ENCODE measurements at regions not wholly inside any gene's neighbourhood (a gene's known extent, or its start where the extent isn't known, plus 50 kb on each side); places are given as distances from the start of the nearest gene placed in this dataset.

GRCh38 chr2:60623040-60623439, 69.6 kb upstream of the BCL11A start:
- no peak for TF ChIP-seq CTCF (IDR thresholded peaks at IDR 0.05)
- no peak for TF ChIP-seq POLR2A (IDR thresholded peaks at IDR 0.05)
- no peak for TF ChIP-seq POLR2AphosphoS5 (IDR thresholded peaks at IDR 0.05)
